CD4-positive, alpha-beta T cell treated with Interleukin-15 for 4 hours (primary cell): ENCODE measurements at regions not wholly inside any gene's neighbourhood (a gene's known extent, or its start where the extent isn't known, plus 50 kb on each side); places are given as distances from the start of the nearest gene placed in this dataset.

Experiments used
- DNase-seq: peaks from one replicate; pipeline ENCODE4 v3.0.0-alpha.2; 2020; ENCODE audit warnings: low spot score

DNA sequence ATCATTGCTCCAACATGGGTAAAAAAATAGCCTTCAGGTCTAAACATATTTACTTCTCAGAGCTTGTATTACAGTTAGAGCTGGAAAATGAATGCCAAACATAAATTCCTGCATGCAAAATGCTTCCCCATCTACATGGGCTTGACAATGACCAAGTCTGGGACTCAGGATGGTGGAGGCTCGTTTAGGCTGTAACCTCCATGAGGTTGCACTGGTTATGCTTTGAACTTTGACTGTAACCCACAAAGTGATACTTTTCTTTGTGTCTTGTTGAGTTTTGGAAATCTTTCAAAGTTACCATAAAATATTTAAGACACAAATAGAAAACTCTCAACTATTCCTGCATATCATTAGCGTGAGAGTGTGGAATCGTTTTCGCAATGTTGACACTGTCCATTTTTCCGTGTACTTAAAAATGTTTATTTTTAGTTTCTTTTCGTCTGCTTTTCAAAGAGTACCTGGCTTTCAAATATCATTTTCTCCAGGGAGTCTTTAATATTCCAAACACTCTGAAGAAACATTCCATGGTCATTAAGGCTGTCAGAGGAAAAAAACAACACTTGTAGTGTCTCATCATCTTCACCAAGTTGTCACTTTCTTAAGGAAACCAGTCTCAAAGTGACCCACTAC lies 487.8 kb downstream of the ENC1 start:
- DNase-seq: no peak

DNA sequence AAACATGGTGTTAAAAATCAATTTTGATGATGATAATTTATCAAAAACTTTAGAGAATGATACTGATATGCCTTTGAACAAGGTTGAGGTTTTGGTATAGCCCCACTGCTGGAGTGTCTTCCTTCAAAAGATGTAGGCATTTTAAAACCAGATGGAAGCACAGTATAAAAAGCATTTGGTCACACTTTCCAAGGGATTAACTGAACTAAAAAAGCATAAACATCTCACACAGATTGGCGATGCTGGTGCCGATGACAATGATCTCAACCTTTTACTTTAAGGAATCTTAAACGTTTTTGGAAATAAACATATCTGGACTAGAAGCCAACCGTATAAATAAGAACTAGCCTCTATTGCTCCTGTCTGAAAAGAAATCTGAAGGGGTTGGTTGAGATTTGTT lies 488.4 kb downstream of the ENC1 start:
- DNase-seq: no peak

DNA sequence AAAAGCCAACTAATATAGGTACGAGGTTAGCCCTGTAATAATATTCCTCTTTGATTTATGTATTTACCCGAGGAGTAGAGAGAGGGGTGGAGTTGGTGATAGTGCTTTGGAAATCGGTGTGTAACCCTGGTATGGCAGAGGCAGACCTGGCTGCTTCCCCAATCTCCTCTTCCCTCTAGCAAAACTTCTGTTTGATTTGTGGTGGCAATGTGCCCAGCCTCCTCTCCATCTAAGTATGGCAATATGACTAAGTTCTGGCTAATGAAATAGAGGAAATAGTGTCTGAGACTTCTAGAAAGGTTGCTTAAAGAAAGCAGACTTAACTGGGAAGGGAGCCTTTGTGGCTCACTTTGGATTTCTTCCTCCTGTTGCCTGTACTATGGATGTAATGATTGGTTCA lies 491.1 kb downstream of the ENC1 start:
- no peak for DNase-seq

DNA sequence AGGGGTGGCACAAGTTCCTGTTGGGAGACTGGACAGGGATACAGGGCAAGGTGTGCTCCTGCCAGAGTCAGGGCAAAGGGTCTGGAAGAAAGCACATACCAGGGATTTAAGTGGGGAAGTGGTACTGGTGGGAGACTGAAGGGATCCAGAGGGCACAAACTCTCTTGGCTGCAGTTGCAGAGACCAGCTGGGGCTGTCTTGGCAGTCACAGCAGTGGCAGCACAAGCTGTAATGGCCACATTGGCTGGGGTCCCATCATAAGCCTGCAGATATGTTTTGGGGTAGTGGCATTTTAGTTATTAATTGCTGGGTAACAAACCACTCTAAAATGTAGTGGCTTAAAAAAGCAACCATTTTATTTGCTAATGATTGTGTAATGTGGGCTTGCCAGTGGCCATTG lies 492.2 kb downstream of the ENC1 start:
- no peak for DNase-seq

DNA sequence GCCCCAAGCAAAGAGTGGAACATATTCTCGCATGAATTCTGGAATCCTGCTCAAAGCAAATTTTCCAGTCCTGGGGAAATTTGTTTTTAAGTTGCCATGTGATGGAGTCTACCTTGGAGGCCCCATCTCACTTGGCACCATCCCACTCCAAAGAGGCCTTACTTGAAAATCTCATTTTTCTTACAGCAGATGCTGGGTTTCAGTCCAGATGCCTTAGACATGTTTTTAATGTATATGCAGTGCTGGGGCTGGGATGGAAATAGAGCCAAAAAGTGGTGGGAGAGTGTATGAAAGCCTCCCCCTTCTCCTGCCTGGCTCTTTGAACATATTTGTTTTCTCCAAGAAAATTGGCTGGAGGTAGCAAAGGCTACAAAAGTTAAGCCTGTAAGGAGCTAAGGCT lies 493.7 kb downstream of the ENC1 start:
- DNase-seq: no peak

DNA sequence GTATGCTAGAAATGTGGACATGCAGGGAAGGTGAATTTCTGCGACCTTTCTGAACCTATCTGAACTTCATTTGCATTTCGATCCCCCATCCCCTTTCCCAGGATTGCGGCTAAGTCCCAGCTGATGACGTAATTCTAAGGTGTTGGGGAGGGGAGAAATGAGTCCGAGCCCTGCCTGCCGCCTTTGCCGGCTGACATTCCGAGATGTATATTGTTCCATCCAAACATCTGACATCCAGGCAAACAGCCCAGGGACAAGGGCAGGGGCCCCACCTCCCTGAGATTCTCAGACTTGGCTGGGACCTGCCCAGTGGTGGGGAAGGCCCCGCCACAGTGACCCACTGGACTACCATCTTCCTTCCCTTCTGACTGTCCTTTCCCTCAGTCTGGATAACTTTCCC lies 494.6 kb downstream of the ENC1 start:
- DNase-seq: no peak

DNA sequence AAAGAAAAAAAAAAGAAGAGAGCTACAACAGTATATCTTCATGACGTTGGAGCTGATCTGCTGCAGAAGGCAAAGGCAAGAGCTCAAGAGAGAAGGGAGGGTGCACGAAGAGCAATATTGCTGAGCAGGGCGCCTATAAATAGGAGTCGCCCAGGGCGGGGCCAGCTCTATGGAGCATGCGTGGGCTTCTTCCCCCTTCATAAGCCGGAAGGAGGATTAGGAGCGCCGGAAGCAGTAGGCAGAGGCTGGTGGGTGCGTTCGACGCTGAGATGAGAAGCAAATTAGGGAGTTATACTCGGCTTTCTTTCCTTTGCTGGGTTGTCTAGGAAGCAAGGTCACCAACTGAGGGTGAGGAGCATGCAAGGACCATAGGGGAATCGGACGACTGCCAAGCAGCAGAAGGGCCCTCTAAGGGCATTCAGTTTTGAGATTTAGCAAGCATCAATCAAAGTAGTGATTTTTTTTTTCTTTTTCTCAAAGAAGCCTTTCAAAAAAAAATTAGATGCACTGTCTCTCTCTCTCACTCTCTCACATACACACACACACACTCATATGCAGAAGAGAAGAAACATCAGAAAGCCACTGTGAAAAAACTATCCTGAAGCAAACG lies 496.7 kb downstream of the ENC1 start:
- no peak for DNase-seq

DNA sequence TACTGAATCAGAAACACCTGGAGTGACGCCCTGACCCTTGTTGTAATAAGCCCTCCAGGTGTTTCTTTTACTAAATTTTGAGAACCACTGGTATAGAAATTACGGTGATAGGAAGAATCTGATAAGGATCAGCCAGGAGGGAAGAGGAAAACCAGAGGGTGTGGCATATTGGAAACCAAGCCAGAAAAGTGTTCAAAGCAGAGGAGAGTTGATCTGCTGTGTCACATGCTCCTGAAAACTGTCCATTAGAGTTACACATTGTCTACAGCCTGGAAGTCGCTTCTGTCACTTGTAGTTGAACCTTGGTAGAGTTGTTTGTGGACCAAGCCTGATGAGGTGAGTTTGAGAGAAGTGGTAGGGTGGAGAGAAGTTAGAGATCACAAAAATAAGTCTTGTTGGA lies 497.4 kb downstream of the ENC1 start:
- DNase-seq: no peak

DNA sequence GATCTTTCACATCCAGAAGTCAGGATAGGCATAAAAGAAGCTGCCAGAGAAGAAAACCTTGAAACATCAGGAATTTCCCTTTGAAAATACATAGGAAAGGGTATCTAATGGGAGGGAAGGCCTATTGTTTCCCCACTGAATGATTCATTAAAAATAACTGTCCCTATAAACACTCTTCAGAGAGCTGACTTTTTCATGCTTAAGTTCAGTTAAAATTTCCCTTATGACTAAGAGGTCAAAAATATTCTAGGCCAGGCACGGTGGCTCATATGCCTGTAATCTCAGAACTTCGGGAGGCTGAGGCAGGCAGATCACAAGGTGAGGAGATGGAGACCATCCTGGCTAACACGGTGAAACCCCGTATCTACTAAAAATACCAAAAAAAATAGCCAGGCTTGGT lies 499.5 kb downstream of the ENC1 start:
- DNase-seq: no peak

DNA sequence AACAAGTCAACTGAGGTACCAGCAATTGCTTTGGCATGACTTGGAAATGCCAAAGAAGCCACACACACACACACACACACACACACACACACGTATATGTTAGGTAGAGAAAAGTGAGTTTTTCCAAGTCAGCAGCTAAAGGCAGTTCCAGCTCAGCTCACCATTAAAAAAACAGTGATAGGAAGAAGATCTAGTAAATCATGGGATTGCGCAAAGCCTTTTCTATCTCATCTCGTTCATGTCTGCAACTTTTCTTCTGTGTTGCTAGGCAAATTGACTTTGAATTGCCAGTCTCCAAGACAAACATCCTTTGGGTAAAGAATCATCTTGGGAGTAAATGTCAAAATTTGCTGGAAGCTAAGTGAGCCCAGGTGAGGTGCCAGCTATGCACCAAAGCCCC lies 500.1 kb downstream of the ENC1 start:
- no peak for DNase-seq

DNA sequence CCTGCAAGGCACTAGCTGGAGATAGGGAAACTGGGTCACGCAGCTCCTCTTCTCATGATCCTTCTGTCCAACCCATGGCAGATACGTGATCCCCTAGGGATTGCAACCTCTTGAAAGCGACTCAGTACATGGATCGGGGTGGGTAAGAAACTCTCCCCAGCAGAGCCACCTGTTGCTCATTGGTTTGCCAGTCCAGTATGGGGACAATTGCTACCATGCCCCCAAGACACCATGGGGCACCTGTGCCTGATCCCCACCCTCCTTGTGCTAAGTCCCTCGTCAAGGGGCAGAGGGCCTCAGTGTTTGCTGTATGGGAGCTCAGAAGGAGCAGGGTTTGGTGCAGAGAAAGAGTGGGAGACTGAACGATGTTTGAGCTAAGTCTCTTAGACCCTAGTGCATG lies 500.9 kb downstream of the ENC1 start:
- DNase-seq: no peak

DNA sequence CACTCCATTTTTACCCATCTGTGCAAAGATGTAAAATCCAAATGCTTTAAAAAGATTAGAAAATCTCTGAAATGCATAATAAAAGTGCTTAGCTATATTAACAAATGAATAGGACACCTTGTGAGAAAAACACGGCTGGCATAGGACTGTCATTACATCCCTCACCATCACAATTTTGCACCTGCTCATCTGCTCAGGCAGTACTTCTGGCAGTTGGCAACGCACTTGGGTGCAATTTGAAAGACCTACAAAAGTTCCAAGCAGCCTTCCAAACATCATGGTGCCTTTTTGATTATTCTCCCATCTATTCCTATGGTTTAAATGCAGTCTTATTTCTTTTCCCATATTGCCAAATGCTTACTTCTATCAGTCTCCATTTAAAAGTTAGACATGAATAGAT lies 501.8 kb downstream of the ENC1 start:
- DNase-seq: no peak

DNA sequence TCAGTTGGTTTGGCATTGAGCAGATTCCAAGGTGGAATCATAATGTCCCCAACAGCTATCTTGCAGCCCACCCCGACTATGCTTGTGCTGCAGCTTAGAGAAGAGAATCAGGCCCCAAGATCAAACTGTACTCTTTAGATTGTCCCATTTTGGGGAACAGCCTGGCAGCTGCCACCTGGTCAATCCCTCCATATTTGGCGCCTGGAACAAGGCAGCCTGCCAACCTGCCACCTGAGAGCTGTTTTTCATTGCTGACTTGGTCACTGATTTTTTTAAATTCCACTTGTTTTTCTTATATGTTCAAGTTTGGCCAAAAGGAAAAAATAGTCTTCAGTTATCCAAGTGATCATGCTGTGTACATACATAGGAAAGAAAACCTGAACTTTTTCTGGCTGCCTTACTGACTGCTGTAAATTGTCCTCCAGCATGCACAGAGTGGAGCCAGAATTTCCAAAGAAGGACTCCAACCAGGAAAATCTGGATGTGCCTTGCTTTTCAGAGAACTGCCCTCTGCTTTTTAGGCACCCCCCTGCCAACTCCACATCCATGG lies 504.2 kb downstream of the ENC1 start:
- DNase-seq: no peak

DNA sequence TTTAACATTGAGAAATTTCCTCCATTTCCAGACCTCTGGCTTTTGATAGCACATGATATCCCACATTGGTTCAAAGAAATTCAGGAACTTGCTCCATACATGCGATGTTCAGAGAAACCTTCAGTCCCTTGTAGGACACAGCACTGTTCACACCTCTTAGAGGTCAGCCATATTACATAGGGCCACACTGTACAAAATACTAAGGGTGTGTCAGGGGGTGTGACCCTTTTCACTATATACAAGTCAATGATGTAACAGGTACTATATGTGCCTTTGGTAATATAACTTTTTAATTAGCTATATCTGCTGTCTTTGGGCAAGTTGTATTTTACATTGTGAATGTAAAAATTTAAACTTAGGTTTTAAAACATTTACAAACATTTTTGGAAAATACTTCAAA lies 505.5 kb downstream of the ENC1 start:
- no peak for DNase-seq

DNA sequence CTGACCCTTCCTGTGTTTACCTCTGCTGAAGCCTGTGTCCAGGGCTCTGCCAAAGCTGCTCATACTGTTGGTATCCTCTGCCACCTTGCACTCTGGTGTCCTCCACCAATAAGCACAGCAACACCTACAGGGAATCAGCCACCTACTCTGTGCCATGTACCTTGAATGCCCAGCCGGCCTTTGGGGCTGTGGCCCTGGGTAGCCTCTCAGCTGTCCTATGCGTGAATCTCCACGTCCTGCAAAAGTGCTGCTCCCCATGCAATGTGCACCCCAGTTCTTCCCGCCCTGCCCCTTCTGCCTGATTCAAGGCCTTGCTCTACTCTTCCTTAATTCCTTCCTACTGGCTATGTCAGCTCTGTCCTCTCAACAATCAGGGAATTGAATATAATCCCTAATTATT lies 506.5 kb downstream of the ARHGEF28 start:
- no peak for DNase-seq

DNA sequence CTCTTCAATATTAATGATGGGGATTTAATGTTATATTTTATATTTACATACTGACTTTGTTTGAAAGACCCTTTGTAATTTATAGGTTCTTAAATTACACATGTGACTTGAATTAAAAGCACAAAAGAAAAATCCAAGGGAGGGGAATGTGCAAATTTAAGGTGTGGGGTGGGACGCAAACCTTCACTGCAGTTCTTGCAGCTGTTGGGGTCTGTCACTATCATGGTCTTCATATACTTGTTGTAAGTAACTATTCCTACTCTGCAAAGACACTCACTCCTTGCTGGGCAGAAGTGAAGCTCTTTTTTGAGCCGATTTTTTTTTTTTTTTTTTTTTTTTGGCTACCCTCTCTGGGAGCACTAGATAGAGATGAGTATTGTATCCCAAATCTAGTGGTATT lies 505.3 kb downstream of the ARHGEF28 start:
- DNase-seq: no peak

DNA sequence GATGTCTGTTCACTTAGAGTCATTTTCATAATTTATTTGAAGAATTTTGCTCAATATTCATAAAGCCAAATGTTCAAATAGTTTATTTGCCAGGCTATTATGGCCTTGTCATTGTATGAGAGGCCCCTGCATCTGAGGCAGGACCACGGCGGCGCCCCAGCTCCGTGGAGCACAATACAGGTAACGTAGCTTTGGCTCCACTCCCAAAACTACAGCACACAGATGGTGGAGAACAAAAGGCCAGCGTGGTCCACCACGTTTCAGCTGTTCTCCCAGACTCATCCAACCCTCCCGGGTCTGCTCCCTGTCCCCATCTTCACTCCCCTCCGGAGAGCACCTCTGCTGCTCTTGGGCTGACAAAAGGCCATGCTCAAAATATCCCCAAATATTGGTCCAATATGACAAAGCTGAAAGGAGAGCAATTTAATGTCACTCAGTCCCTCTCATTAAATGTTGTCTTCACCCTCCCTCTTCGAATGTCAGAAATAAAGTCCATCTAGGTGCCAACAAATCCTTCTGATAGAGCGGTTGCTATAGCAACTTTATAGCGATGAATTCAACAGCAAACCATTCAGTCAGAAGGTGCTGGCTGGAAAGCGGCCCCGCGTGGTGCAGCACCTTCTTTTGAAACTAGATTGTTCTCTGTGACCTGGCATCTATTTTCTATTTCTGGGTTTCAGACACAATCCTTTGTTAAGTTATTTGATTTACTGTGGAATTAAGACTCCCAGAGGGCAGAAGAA lies 504.3 kb downstream of the ARHGEF28 start:
- DNase-seq: no peak

DNA sequence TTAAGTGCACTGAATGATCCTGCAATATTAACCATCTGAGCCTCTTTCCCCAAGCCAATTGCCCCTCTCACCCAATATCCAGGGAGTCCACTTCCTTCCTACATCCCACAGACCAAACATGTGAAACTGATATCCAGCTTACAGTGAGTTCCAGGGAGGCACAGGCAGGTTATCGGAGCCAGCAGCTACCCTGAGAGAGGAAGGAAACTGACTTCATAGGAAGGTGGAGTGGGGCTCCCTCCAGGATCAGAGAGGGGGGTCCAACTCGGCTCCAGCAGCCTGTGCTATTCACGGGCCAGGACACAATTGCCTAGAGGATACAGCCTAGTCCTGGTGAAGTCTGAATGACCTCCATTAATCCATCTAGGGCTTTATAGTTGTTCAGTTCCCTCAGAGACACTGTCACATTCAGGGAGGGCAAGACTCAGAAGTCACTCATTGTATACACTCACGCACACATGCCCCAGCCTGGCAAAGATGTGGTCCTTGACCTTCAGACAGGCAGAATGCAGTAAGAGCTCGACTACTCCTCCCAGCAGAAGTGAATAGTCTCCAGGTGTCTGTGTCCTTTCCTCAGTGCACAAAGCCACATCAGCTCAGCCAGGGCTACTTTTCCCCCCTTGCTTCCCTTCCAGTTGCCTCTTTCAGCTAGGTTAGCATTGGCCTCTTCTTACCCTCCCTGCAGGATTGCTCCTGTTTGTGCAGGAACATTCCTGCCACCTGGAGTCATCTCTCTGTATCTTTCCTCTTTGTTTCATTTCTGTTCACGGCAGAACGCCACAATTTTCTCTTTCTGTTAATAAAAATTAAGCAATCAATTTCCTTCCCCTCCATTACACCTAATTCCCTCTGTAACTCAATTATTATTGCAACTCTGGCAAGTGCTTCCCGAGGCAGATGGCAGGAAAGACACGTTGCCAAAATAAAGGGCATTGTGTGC lies 501.7 kb downstream of the ARHGEF28 start:
- DNase-seq: no peak

DNA sequence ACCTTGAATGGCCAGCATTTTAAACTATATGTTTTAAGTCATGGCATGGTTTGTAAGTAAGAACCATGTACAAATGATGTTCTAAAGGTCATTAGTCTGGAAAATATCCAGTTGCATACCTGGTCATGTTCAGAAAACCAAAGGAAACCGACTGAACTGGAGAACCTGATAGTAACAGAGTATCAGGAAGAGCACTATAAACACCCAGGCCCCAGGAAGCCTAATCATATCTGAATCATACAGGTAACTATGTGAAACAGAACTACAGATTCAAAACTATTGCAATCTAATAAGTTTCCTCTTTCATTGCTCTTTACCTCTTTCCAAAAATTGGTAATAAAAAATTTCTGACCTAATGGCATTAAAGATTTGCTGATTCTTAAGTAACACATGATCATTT lies 500.3 kb downstream of the ARHGEF28 start:
- no peak for DNase-seq

DNA sequence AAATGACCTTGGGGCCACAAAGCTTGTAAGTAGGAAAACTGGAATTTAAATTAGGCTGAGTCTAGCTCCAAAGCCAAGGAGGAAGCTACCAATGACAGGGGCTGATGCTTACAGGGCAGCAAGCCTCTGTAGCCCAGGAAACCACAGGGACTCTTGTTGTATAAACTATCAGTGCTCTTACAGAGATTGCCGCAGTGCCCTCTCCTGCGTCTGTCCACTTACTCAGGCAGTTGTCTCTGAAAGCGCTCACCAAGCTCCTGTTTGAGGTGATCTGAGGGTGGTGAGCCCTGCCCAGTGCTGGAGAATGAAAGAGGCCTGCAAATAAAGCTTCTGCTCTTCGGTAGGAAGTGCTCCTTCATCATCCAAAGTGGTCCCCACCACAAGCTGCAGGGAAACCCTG lies 498.8 kb downstream of the ARHGEF28 start:
- DNase-seq: no peak

DNA sequence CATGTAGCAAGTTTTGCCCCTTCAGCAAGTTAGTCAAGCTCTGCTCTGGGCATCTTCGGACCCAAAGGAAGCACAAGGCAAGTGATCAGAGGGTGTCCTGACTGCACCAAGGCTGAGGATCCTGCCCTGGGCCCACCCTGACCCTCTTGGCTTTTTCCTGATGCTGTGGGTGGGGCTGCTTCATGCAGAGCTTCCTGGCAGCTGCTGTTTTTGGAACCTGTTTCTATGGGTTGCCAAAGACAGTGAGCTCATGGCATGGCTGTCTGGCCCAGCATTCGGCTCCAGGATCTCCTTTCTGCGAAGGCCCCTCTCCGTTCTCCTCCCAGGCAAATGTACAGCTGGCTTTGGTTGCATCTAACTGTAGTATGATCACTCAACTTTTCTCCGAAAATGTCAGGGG lies 497.9 kb downstream of the ARHGEF28 start:
- no peak for DNase-seq

DNA sequence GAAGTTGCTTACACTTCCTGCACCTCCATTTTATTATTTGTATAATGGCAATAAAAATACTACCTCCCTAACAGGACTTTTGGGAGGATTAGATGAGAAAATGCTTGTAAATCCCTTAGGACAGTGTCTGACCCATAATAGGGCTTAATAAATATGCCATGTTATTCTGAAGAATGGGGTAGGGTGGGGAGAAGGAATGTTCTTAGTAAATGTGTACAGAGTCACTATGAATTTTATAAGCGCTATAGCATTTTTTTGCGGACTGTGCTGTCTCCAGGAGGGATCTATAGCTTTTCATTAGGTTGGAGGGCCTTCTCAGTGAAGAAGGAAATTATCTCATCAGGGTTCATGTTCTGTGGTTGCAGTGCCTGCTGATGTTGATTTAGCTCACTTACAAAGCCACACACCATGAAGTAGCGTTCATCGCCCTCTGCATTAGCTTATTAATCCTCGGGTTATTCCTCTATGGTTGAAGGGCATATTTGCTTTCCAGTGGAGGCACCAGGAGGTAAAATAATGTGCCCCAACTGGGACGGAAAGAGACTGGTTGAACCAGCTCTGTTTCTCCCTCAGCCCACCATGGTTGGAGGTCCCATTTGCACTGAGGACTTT lies 497.1 kb downstream of the ARHGEF28 start:
- no peak for DNase-seq
